Common myeloid progenitor, CD34-positive (primary cell): ENCODE measurements at regions not wholly inside any gene's neighbourhood (a gene's known extent, or its start where the extent isn't known, plus 50 kb on each side); places are given as distances from the start of the nearest gene placed in this dataset.

Source experiments
- CTCF ChIA-PET: fragments of 350-600 bp; sonication (Branson Sonifier 250); formaldehyde crosslinking; loops from one replicate; lab custom pipeline; 2021; ENCODE audit warnings: antibody characterized with exemption; lab: Charles Lee
- POLR2A ChIA-PET: fragments of 350-600 bp; sonication (Branson Sonifier 250); formaldehyde crosslinking; loops from one replicate; lab custom pipeline; 2021; ENCODE audit warnings: antibody characterized with exemption; lab: Charles Lee
- DNase-seq, 3 donors: peaks; one replicate each; pipeline versions ENCODE4 v3.0.0 to v3.0.0-alpha.2; 2013
- H3K27ac ChIP-seq, 2 experiments: 1 replicate in 1 of 2; 2 replicates in 1 of 2; pipeline ENCODE4 v1.7.0; 2013; ENCODE audit warnings: inconsistent platforms in 2 of 2, low read length in 2 of 2, mild to moderate bottlenecking in 2 of 2, low read depth in 1 of 2, moderate library complexity in 1 of 2; ENCODE audit not compliant: severe bottlenecking in 2 of 2, insufficient read depth in 1 of 2, poor library complexity in 1 of 2
- H3K27me3 ChIP-seq, 5 experiments: replicated peaks in 2 of 5; 1 replicate in 3 of 5; 2 replicates in 2 of 5; pipeline versions ENCODE4 v1.6.1 to v1.7.0; 2013; ENCODE audit warnings: low read length in 4 of 5, mild to moderate bottlenecking in 2 of 5, moderate library complexity in 2 of 5, inconsistent platforms in 1 of 5; ENCODE audit not compliant: insufficient read depth in 5 of 5, control insufficient read depth in 4 of 5
- H3K36me3 ChIP-seq, 4 experiments: 1 replicate in 2 of 4; 2 replicates in 2 of 4; pipeline versions ENCODE4 v1.6.1 to v1.7.0; 2013; ENCODE audit warnings: low read length in 3 of 4, control low read depth in 1 of 4, mild to moderate bottlenecking in 1 of 4; ENCODE audit not compliant: control insufficient read depth in 4 of 4, insufficient read depth in 4 of 4
- H3K4me1 ChIP-seq, 4 experiments: 1 replicate in 3 of 4; 2 replicates in 1 of 4; pipeline versions ENCODE4 v1.6.1 to v1.7.1; 2013; ENCODE audit warnings: low read length in 3 of 4, mild to moderate bottlenecking in 3 of 4, control low read depth in 1 of 4, inconsistent platforms in 1 of 4, moderate library complexity in 1 of 4; ENCODE audit not compliant: control insufficient read depth in 4 of 4, insufficient read depth in 4 of 4; ENCODE audit errors: control extremely low read depth in 1 of 4
- H3K4me3 ChIP-seq, 7 experiments: 1 replicate in 4 of 7; 2 replicates in 3 of 7; pipeline versions ENCODE4 v1.5.1 to v1.7.0; 2013; ENCODE audit warnings: mild to moderate bottlenecking in 7 of 7, low read length in 6 of 7, moderate library complexity in 6 of 7, inconsistent platforms in 2 of 7, low read depth in 2 of 7, control low read depth in 1 of 7; ENCODE audit not compliant: insufficient read depth in 4 of 7, control insufficient read depth in 1 of 7; ENCODE audit errors: extremely low read depth in 1 of 7
- H3K9me3 ChIP-seq, 5 experiments: 1 replicate in 4 of 5; 2 replicates in 1 of 5; pipeline versions ENCODE4 v1.6.1 to v1.7.1; 2013; ENCODE audit warnings: low read length in 4 of 5, mild to moderate bottlenecking in 2 of 5, inconsistent platforms in 1 of 5, low read depth in 1 of 5, moderate library complexity in 1 of 5; ENCODE audit not compliant: control insufficient read depth in 4 of 5, insufficient read depth in 2 of 5; ENCODE audit errors: control extremely low read depth in 1 of 5
- WGBS: methylation state at CpG from one replicate; pipeline ENCODE4 v1.1.5; 2013; ENCODE audit not compliant: insufficient coverage; 5-methylcytosine and 5-hydroxymethylcytosine counted together

- Histone ChIP-seq H3K4me1 (no peaks in the 10 kb centered on the region), H3K27ac (no peak overlapping the region), H3K9me3 (peaks cover 0 to 2% (median 0%) of the 10 kb centered on the region in 5 experiments), H3K36me3 (no peaks in the 10 kb centered on the region), H3K27me3 (no peaks in the 10 kb centered on the region), H3K4me3 (no peak overlapping the region)
- DNase-seq = no peak
- CTCF ChIA-PET = no interaction called here
- WGBS = 100% methylated on average over 1 of the region's 2 CpGs
- POLR2A ChIA-PET = no interaction called here
These were observed 230.3 kb downstream of the CENPF start for GRCh38 chr1:214833178-214833756.

GRCh38 chr1:214837376-214837775 lies 234.4 kb downstream of the CENPF start:
- H3K27ac ChIP-seq = no peak overlapping the region
- CTCF ChIA-PET = no interaction called here

GRCh38 chr1:214838351-214838750 lies 235.4 kb downstream of the CENPF start:
- no peaks in the 10 kb centered on the region for H3K36me3 ChIP-seq
- WGBS = 100% methylated on average over 2 of the region's 3 CpGs
- no peak overlapping the region for H3K4me3 ChIP-seq
- no peak overlapping the region for H3K27ac ChIP-seq
- ChIA-PET POLR2A (no interaction called here), CTCF (no interaction called here)
- no peaks in the 10 kb centered on the region for H3K4me1 ChIP-seq
- no peaks in the 10 kb centered on the region for H3K27me3 ChIP-seq
- DNase-seq = no peak
- H3K9me3 ChIP-seq = no peaks in the 10 kb centered on the region

More at GRCh38 chr1:214837376-214837775, 234.4 kb downstream of the CENPF start:
- no CpG with 5 or more reads among the region's 2 CpGs for WGBS
- no peak for DNase-seq
- Histone ChIP-seq H3K27me3 (no peaks in the 10 kb centered on the region), H3K36me3 (no peaks in the 10 kb centered on the region), H3K4me1 (no peaks in the 10 kb centered on the region), H3K4me3 (no peak overlapping the region), H3K9me3 (no peaks in the 10 kb centered on the region)
- POLR2A ChIA-PET = no interaction called here

- ChIA-PET CTCF (no interaction called here), POLR2A (no interaction called here)
- no peaks in the 10 kb centered on the region for H3K36me3 ChIP-seq
- no peak for DNase-seq
- no peaks in the 10 kb centered on the region for H3K27me3 ChIP-seq
- no peak overlapping the region for H3K4me3 ChIP-seq
- H3K27ac ChIP-seq = no peak overlapping the region
- H3K9me3 ChIP-seq = no peaks in the 10 kb centered on the region
- no peaks in the 10 kb centered on the region for H3K4me1 ChIP-seq
- WGBS = 90% methylated on average over 2 of the region's 3 CpGs
These were observed 237.4 kb downstream of the CENPF start for GRCh38 chr1:214840356-214840755.

- Histone ChIP-seq H3K27ac (no peak overlapping the region), H3K36me3 (no peaks in the 10 kb centered on the region), H3K27me3 (no peaks in the 10 kb centered on the region), H3K4me1 (no peaks in the 10 kb centered on the region), H3K4me3 (no peak overlapping the region), H3K9me3 (no peaks in the 10 kb centered on the region)
- DNase-seq = no peak
- ChIA-PET POLR2A (no interaction called here), CTCF (no interaction called here)
- 83% methylated on average over 2 of the region's 2 CpGs for WGBS
These were observed 239.7 kb upstream of the KCNK2 start for GRCh38 chr1:214842856-214843255.

GRCh38 chr1:214843281-214843680 lies 239.3 kb upstream of the KCNK2 start:
- ChIA-PET POLR2A (no interaction called here), CTCF (no interaction called here)
- no peak overlapping the region for H3K4me3 ChIP-seq

GRCh38 chr1:214844319-214844718 lies 238.2 kb upstream of the KCNK2 start:
- Histone ChIP-seq H3K27me3 (no peaks in the 10 kb centered on the region), H3K36me3 (no peaks in the 10 kb centered on the region), H3K4me3 (no peak overlapping the region), H3K27ac (no peak overlapping the region), H3K4me1 (no peaks in the 10 kb centered on the region), H3K9me3 (no peaks in the 10 kb centered on the region)
- ChIA-PET CTCF (no interaction called here), POLR2A (no interaction called here)
- no peak for DNase-seq
- 96% methylated on average over 3 of the region's 4 CpGs for WGBS

More at GRCh38 chr1:214843281-214843680, 239.3 kb upstream of the KCNK2 start:
- Histone ChIP-seq H3K36me3 (no peaks in the 10 kb centered on the region), H3K27me3 (no peaks in the 10 kb centered on the region), H3K27ac (no peak overlapping the region), H3K4me1 (no peaks in the 10 kb centered on the region), H3K9me3 (no peaks in the 10 kb centered on the region)
- no peak for DNase-seq
